HG03460 (cell line): ENCODE measurements at regions not wholly inside any gene's neighbourhood (a gene's known extent, or its start where the extent isn't known, plus 50 kb on each side); places are given as distances from the start of the nearest gene placed in this dataset.
A peak's percentile ranks its signal among the peaks of the same experiment; 100 is the strongest.

Experiments
- ATAC-seq: cut with Tn5 transposase; IDR thresholded peaks from one replicate; pipeline ENCODE4 v1.9.1; 2021; ENCODE audit not compliant: unreplicated experiment

- no peak for ATAC-seq
Observed at GRCh38 chr13:79740991-79741390, 260.0 kb downstream of the NDFIP2 start.

- ATAC-seq, result no peak
Observed at GRCh38 chr13:79736356-79736755, 255.4 kb downstream of the NDFIP2 start.

GRCh38 chr13:79735228-79735627 lies 254.3 kb downstream of the NDFIP2 start:
- ATAC-seq, result no peak

GRCh38 chr13:79727086-79727485 lies 246.1 kb downstream of the NDFIP2 start:
- ATAC-seq, result no peak

GRCh38 chr13:79725841-79726240 lies 244.9 kb downstream of the NDFIP2 start:
- no peak for ATAC-seq

- ATAC-seq, result no peak
Observed at GRCh38 chr13:79724348-79725103, 243.6 kb downstream of the NDFIP2 start.

- ATAC-seq, result no peak
Observed at GRCh38 chr13:79723519-79724024, 242.6 kb downstream of the NDFIP2 start.

GRCh38 chr13:79722885-79723445 lies 242.0 kb downstream of the NDFIP2 start:
- no peak for ATAC-seq

- ATAC-seq, result no peak
Observed at GRCh38 chr13:79716191-79716590, 235.2 kb downstream of the NDFIP2 start.

GRCh38 chr13:79711631-79712030 lies 230.7 kb downstream of the NDFIP2 start:
- ATAC-seq, result no peak

GRCh38 chr13:79710376-79710775 lies 229.4 kb downstream of the NDFIP2 start:
- no peak for ATAC-seq

- no peak for ATAC-seq
Observed at GRCh38 chr13:79709471-79709870, 228.5 kb downstream of the NDFIP2 start.

- no peak for ATAC-seq
Observed at GRCh38 chr13:79703772-79704171, 222.8 kb downstream of the NDFIP2 start.

GRCh38 chr13:79695754-79696153 lies 214.8 kb downstream of the NDFIP2 start:
- no peak for ATAC-seq

GRCh38 chr13:79692846-79693245 lies 211.9 kb downstream of the NDFIP2 start:
- no peak for ATAC-seq

- ATAC-seq, result no peak
Observed at GRCh38 chr13:79691826-79692225, 210.9 kb downstream of the NDFIP2 start.

- no peak for ATAC-seq
Observed at GRCh38 chr13:79688741-79689140, 207.8 kb downstream of the NDFIP2 start.

- ATAC-seq, result no peak
Observed at GRCh38 chr13:79686441-79686840, 205.5 kb downstream of the NDFIP2 start.

GRCh38 chr13:79684371-79684770 lies 203.4 kb downstream of the NDFIP2 start:
- no peak for ATAC-seq

- ATAC-seq, result no peak
Observed at GRCh38 chr13:79682164-79682563, 201.2 kb downstream of the NDFIP2 start.

GRCh38 chr13:79681069-79681468 lies 200.1 kb downstream of the NDFIP2 start:
- ATAC-seq, result no peak

- no peak for ATAC-seq
Observed at GRCh38 chr13:79680485-79680884, 199.5 kb downstream of the NDFIP2 start.

- peak; percentile 79 for ATAC-seq
Observed at GRCh38 chr13:79679334-79679733, 198.4 kb downstream of the NDFIP2 start.
